GM12874 (cell line): ENCODE measurements at regions not wholly inside any gene's neighbourhood (a gene's known extent, or its start where the extent isn't known, plus 50 kb on each side); places are given as distances from the start of the nearest gene placed in this dataset.

Experiments used
- TF ChIP-seq, protein P1 (sequence below): IDR thresholded peaks from 2 replicates; pipeline ENCODE4 v1.5.1; 2011; ENCODE audit warnings: low read depth, mild to moderate bottlenecking, control low read depth, low read length, moderate library complexity; ENCODE audit not compliant: insufficient read depth

- TF ChIP-seq, protein P1, sequence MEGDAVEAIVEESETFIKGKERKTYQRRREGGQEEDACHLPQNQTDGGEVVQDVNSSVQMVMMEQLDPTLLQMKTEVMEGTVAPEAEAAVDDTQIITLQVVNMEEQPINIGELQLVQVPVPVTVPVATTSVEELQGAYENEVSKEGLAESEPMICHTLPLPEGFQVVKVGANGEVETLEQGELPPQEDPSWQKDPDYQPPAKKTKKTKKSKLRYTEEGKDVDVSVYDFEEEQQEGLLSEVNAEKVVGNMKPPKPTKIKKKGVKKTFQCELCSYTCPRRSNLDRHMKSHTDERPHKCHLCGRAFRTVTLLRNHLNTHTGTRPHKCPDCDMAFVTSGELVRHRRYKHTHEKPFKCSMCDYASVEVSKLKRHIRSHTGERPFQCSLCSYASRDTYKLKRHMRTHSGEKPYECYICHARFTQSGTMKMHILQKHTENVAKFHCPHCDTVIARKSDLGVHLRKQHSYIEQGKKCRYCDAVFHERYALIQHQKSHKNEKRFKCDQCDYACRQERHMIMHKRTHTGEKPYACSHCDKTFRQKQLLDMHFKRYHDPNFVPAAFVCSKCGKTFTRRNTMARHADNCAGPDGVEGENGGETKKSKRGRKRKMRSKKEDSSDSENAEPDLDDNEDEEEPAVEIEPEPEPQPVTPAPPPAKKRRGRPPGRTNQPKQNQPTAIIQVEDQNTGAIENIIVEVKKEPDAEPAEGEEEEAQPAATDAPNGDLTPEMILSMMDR: no peak
Measured at GRCh38 chr17:20914658-20915057, 128.2 kb downstream of the USP22 start.

DNA sequence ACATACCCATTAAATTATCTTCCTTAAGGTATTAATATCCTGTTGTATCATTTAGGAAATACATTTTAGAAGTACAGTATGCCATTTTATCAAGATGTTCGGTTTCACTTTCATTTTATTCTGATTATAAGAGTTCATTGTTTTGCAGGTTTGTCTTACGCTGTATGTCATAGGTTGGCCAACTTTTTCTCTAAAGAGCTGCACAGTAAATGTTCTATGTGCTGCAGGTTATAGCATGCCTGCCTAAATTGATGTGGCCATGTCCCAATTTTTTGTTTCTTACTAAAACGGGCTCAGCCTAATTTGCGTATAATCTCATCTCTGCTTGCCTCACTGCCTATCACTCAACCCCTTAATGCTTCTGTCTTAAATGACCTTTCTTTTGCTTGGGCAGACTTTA, 126.4 kb downstream of the USP22 start:
- TF ChIP-seq, protein P1: no peak

DNA sequence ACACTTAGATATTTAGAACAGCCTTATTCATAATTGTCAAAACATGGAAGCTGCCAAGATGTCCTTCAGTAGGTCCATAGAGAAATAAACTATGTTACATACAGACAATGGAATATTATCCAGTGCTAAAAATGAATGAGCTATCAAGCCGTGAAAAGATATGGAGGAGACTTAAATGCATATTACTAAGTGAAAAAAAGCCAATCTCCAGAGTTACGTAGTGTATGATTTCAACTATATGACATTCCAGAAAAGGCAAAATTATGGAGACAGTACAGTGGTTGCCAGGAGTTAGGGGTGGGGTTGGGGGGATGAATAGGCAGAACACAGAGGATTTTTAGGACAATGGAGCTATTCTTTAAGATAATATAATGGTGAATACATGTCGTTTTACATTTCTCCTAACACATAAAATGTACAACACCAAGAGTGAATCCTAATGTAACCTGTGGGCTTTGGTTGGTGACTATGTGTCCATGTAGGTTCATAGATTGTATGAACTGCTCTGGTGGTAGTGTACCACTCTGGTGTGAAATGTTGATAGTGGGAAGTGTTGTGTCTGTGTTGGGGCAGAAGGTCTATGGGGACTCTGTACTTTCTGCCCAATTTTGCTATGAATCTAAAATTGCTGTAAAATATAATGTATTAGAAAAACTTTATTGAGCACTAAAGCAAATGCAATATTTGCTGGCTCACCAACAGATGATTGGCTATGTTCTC, 122.6 kb downstream of the USP22 start:
- TF ChIP-seq, protein P1: no peak

DNA sequence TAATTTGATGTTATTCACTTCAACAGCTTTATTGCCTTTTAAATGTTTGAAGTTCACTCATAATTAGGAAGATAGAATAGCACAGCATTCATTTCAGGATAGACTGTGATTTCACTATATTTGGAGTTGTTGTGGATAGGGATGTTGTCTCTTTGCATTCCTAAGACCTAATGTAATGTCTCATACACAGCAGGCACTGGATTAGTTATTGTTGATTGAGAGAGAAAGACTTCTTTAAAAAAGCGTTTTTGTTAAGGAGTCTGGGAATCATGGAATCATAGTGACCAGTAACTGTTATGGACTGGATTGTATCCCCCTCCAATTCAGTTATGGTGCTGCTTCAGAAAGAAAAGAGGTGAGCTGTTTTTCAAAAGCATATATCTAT, 122.0 kb downstream of the USP22 start:
- TF ChIP-seq, protein P1: no peak

GRCh38 chr17:20922128-20922670, 120.6 kb downstream of the USP22 start:
- TF ChIP-seq, protein P1: no peak

DNA sequence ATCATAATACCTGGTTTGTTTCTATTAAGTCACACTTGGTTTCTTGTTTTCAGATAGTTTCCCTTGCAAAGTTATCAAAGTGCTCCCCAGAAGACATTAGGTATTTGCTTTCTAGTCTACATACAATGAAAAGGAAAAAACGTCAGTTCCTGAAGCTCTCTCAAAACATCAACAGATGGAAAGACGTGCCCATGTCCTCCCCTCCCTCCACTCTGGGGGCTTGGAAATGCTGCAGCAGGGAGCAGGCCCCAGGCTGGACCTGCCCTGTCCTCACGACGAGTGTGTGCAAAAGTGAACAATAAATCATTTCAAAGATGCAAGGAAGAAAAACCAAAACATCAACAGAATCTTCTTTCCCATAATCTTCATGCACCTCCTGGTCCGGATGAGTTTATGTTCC, 118.5 kb downstream of the USP22 start:
- TF ChIP-seq, protein P1: no peak

DNA sequence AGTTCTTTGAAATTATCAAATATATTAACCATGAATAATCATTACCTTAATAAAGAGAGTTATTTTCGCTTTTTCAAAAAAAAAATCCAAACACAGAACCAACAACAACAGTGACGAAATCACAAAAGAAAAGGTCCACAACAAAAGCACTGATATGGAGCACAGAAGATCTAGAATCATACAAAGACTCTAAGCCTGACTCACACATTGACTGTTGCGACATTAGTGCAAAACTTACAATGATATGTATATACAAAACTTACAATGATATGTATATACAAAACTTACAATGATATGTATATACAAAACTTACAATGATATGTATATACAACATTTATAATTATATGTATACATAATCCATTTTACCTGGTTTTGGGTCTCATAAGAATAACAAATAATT, 117.7 kb downstream of the USP22 start:
- TF ChIP-seq, protein P1: no peak
